Mesendoderm (in vitro differentiated cells): ENCODE measurements at regions not wholly inside any gene's neighbourhood (a gene's known extent, or its start where the extent isn't known, plus 50 kb on each side); places are given as distances from the start of the nearest gene placed in this dataset.
"Not testable (repeated sequence)": the region's sequence is repeated elsewhere in the genome, so short reads cannot be mapped to it uniquely, and the experiment has no call there.

Source experiments
- DNase-seq: peaks from one replicate; pipeline ENCODE4 v3.0.0; 2013
- H2AK5ac ChIP-seq: 2 replicates; pipeline ENCODE4 v1.6.1; 2013; ENCODE audit warnings: low read length, inconsistent platforms
- H2BK120ac ChIP-seq: 2 replicates; pipeline ENCODE4 v1.6.1; 2013; ENCODE audit warnings: low read depth, mild to moderate bottlenecking, low read length, moderate library complexity, mixed read lengths
- H2BK15ac ChIP-seq: replicated peaks from 2 replicates; pipeline ENCODE4 v1.6.1; 2013; ENCODE audit warnings: low read depth, mild to moderate bottlenecking, moderate library complexity
- H2BK5ac ChIP-seq: 2 replicates; pipeline ENCODE4 v1.6.1; 2013; ENCODE audit warnings: low read length, inconsistent platforms
- H3K18ac ChIP-seq: 2 replicates; pipeline ENCODE4 v1.6.1; 2013; ENCODE audit warnings: mild to moderate bottlenecking, low read length, mixed read lengths
- H3K23ac ChIP-seq: one replicate; pipeline ENCODE4 v1.6.1; 2013; ENCODE audit warnings: low read length
- H3K27ac ChIP-seq: 2 replicates; pipeline ENCODE4 v1.5.1; 2013; ENCODE audit warnings: low read depth, mild to moderate bottlenecking, inconsistent platforms, low read length, moderate library complexity
- H3K27me3 ChIP-seq: 2 replicates; pipeline ENCODE4 v1.6.1; 2013; ENCODE audit warnings: low read length, control low read depth, mild to moderate bottlenecking, inconsistent platforms; ENCODE audit not compliant: insufficient read depth, poor library complexity
- H3K36me3 ChIP-seq: 2 replicates; pipeline ENCODE4 v1.6.1; 2013; ENCODE audit warnings: low read length, inconsistent platforms; ENCODE audit not compliant: control insufficient read depth, insufficient read depth
- H3K4ac ChIP-seq: one replicate; pipeline ENCODE4 v1.6.1; 2013; ENCODE audit warnings: low read depth, mild to moderate bottlenecking, low read length, moderate library complexity
- H3K4me1 ChIP-seq: 2 replicates; pipeline ENCODE4 v1.6.1; 2013; ENCODE audit warnings: low read depth, low read length, inconsistent platforms; ENCODE audit not compliant: control insufficient read depth
- H3K4me2 ChIP-seq: 2 replicates; pipeline ENCODE4 v1.6.1; 2013; ENCODE audit warnings: low read length
- H3K4me3 ChIP-seq: 2 replicates; pipeline ENCODE4 v1.5.1; 2013; ENCODE audit warnings: mild to moderate bottlenecking, low read length
- H3K56ac ChIP-seq: one replicate; pipeline ENCODE4 v1.6.1; 2013; ENCODE audit warnings: low read length
- H3K79me1 ChIP-seq: 2 replicates; pipeline ENCODE4 v1.6.1; 2013; ENCODE audit warnings: low read length, inconsistent platforms
- H3K79me2 ChIP-seq: 2 replicates; pipeline ENCODE4 v1.6.1; 2013; ENCODE audit warnings: mild to moderate bottlenecking, low read length; ENCODE audit not compliant: control insufficient read depth, insufficient read depth
- H3K9ac ChIP-seq: 2 replicates; pipeline ENCODE4 v1.6.1; 2013; ENCODE audit warnings: low read length, inconsistent platforms
- H4K5ac ChIP-seq: one replicate; pipeline ENCODE4 v1.6.1; 2013; ENCODE audit warnings: low read length
- H4K8ac ChIP-seq: one replicate; pipeline ENCODE4 v1.6.1; 2013; ENCODE audit warnings: low read depth, mild to moderate bottlenecking, control low read depth, low read length, moderate library complexity
- WGBS: extraction: QIAGEN DNeasy Blood & Tissue Kit; methylation state at CpG from one replicate; pipeline ENCODE4 v1.1.7; 2013; ENCODE audit warnings: low lambda C conversion rate, missing lambda C conversion rate; ENCODE audit not compliant: insufficient coverage; ENCODE audit errors: extremely low coverage; 5-methylcytosine and 5-hydroxymethylcytosine counted together

DNA sequence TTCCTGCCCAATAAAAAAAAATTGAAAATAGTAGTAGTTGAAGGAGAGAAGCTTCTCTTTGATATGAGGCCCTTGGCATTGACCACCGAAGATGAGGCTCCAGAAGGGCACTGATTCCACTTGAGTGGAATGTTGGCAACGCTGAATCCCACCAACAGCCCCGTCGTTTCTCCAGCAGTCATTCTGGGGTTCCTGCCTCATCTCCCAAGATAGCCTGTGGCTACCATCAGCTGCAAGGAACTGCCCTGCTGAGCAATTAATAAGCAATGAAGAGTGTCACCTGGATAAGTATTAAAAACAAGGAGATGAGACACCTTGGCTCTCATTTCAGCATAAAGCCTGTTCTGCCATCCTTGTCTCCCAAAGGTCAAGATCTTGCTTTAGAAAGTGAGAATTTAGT is 144.1 kb downstream of the CSNK2A3 start:
- Histone ChIP-seq H2AK5ac (no peak overlapping the region), H3K4ac (no peak overlapping the region), H3K9ac (no peak overlapping the region), H3K18ac (no peak overlapping the region), H3K4me1 (no peaks in the 10 kb centered on the region), H3K79me2 (no peaks in the 10 kb centered on the region), H3K79me1 (no peaks in the 10 kb centered on the region), H2BK5ac (no peak overlapping the region), H3K4me2 (no peak overlapping the region), H4K5ac (no peak overlapping the region), H2BK15ac (no peak overlapping the region), H3K27me3 (no peaks in the 10 kb centered on the region), H3K4me3 (no peak overlapping the region), H2BK120ac (no peak overlapping the region), H3K23ac (no peak overlapping the region), H3K36me3 (no peaks in the 10 kb centered on the region), H4K8ac (no peak overlapping the region), H3K56ac (no peak overlapping the region), H3K27ac (no peak overlapping the region)
- WGBS, result no CpG with 5 or more reads among the region's 4 CpGs
- no peak for DNase-seq

DNA sequence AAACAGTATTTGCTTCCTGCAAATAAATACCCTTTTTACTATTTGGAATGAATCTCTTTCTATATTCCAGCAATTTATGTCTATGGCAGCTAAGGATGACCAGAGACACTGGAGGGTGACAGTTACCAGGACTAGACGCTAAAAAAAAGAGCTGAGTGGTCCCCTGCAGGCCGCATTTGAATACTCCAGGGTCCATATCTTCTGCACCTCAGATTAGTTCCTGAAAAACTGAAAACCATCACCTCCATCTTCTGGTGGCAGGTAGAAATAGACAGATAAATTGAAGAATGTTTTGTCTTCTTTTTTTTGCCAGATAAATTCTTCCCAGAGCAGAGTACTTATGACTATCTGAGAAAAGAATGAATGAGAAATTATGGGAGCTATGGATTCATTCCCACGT is 145.6 kb downstream of the CSNK2A3 start:
- Histone ChIP-seq H3K36me3 (no peaks in the 10 kb centered on the region), H3K4me1 (no peaks in the 10 kb centered on the region), H2BK120ac (no peak overlapping the region), H3K27me3 (no peaks in the 10 kb centered on the region), H4K5ac (no peak overlapping the region), H2AK5ac (no peak overlapping the region), H3K4ac (no peak overlapping the region), H3K4me3 (no peak overlapping the region), H4K8ac (no peak overlapping the region), H2BK15ac (no peak overlapping the region), H3K23ac (no peak overlapping the region), H3K4me2 (no peak overlapping the region), H3K79me1 (no peaks in the 10 kb centered on the region), H3K56ac (no peak overlapping the region), H3K27ac (no peak overlapping the region), H3K9ac (no peak overlapping the region), H3K79me2 (no peaks in the 10 kb centered on the region), H3K18ac (no peak overlapping the region), H2BK5ac (no peak overlapping the region)
- peak; percentile 38 for DNase-seq
- no CpG with 5 or more reads among the region's 3 CpGs for WGBS

DNA sequence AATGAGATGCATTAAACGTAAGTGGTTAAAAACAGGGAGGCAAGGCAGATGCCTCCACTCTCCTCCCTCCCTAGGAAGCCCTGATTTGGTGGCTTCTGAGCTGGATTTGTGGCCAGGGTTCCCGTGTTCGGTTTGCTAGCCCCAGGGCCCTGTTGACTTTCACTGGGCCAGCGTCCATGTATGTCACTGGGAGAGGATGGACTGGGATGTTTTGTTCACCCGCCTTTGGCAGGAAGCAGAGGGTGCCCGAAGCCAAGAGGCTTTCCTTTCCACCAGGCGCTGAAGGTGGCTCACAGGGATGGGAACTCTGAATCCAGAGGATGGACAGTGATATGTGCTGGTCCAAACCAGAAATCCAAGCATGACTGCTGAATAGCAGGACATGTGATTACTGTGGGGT is 146.6 kb downstream of the CSNK2A3 start:
- no peak overlapping the region for H3K4ac ChIP-seq
- H2AK5ac ChIP-seq, result no peak overlapping the region
- H2BK120ac ChIP-seq, result no peak overlapping the region

DNA sequence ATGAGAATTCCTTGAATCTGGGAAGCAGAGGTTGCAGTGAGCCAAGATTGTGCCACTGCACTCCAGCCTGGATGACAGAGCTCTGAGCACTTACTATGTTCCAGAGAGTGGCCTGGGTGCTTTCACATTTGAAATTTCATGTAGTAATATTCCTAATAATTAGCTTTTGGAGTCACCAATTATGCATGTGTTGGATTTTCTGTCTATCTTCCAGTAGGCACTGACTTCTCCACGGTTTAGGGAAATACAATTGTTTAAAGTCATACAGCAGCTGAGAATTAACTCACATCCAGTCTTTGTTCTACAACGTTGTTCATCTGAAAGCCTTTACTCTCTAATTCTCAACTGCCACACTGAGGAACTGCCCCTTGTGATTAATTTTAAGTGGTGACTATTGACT is 150.2 kb downstream of the CSNK2A3 start:
- Histone ChIP-seq H4K8ac (no peak overlapping the region), H3K9ac (no peak overlapping the region), H3K27me3 (no peaks in the 10 kb centered on the region), H3K23ac (no peak overlapping the region), H2BK5ac (no peak overlapping the region), H3K4ac (no peak overlapping the region), H3K36me3 (no peaks in the 10 kb centered on the region), H2BK120ac (no peak overlapping the region), H3K4me2 (no peak overlapping the region), H3K4me3 (no peak overlapping the region), H3K56ac (no peak overlapping the region), H3K18ac (no peak overlapping the region), H3K27ac (no peak overlapping the region), H3K79me2 (no peaks in the 10 kb centered on the region), H2AK5ac (no peak overlapping the region), H2BK15ac (no peak overlapping the region), H4K5ac (no peak overlapping the region), H3K4me1 (no peaks in the 10 kb centered on the region), H3K79me1 (no peaks in the 10 kb centered on the region)
- WGBS, result no CpG with 5 or more reads among the region's 2 CpGs
- DNase-seq, result no peak

More for the DNA sequence above, 146.6 kb downstream of the CSNK2A3 start:
- Histone ChIP-seq H3K27me3 (no peaks in the 10 kb centered on the region), H3K56ac (no peak overlapping the region), H3K36me3 (no peaks in the 10 kb centered on the region), H2BK5ac (no peak overlapping the region), H3K4me1 (no peaks in the 10 kb centered on the region), H3K79me1 (no peaks in the 10 kb centered on the region), H3K9ac (no peak overlapping the region), H3K79me2 (no peaks in the 10 kb centered on the region), H3K18ac (no peak overlapping the region), H4K5ac (no peak overlapping the region), H3K23ac (no peak overlapping the region), H3K4me2 (no peak overlapping the region), H2BK15ac (no peak overlapping the region), H3K27ac (no peak overlapping the region), H3K4me3 (no peak overlapping the region), H4K8ac (no peak overlapping the region)
- no peak for DNase-seq
- WGBS, result no CpG with 5 or more reads among the region's 7 CpGs

DNA sequence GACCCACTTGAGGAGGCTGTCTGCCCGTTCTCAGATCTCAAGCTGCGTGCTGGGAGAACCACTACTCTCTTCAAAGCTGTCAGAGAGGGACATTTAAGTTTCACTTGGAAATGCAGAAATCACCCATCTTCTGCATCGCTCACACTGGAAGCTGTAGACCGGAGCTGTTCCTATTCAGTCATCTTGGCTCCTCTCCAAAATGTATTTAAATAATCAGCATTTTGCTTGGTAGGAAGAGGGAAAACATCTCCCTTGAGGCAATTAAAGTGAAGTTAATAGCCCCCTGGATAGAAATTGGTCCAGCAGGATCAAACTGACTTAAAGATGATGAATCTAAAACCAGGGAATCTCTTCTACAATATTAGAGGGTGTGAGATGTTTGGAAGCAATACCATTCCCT is 151.7 kb downstream of the CSNK2A3 start:
- not testable (repeated sequence) for H3K36me3 ChIP-seq, H2BK15ac ChIP-seq, H2BK120ac ChIP-seq, DNase-seq, H3K27ac ChIP-seq, H2BK5ac ChIP-seq, H3K4me2 ChIP-seq, H3K18ac ChIP-seq, H3K4me1 ChIP-seq, H3K4ac ChIP-seq, H3K79me2 ChIP-seq, H3K9ac ChIP-seq, H3K79me1 ChIP-seq, H4K8ac ChIP-seq, H3K56ac ChIP-seq, H3K23ac ChIP-seq, H3K27me3 ChIP-seq, H4K5ac ChIP-seq, H2AK5ac ChIP-seq, H3K4me3 ChIP-seq
- no CpG with 5 or more reads among the region's 4 CpGs for WGBS

DNA sequence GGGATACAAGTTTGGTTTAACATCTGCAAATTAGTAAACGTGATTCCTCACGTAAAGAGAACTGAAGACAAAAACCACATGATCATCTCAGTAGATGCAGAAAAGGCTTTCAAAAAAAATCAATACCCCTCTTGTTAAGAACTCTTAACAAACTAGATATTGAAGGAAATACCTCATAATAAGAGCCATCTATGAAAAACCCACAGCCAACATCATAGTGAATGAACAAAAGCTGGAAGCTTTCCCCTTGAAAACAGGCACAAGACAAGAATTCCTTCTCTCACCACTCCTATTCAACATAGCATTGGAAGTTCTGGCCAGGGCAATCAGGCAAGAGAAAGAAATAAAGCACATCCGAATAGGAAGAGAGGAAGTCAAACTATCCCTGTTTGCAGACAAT is 160.5 kb downstream of the CSNK2A3 start:
- no peak overlapping the region for H3K4me3 ChIP-seq
- WGBS, result no CpG with 5 or more reads among the region's 3 CpGs
- H3K18ac ChIP-seq, result no peak overlapping the region
- H2AK5ac ChIP-seq, result no peak overlapping the region
- no peak overlapping the region for H3K4me2 ChIP-seq
- no peak overlapping the region for H3K27ac ChIP-seq
- H3K79me2 ChIP-seq, result no peaks in the 10 kb centered on the region
- no peak overlapping the region for H2BK15ac ChIP-seq
- no peak overlapping the region for H2BK120ac ChIP-seq
- no peaks in the 10 kb centered on the region for H3K27me3 ChIP-seq
- H4K5ac ChIP-seq, result no peak overlapping the region
- no peak overlapping the region for H4K8ac ChIP-seq
- no peak overlapping the region for H3K4ac ChIP-seq
- H3K23ac ChIP-seq, result no peak overlapping the region
- H3K9ac ChIP-seq, result no peak overlapping the region
- H3K79me1 ChIP-seq, result no peaks in the 10 kb centered on the region
- no peak overlapping the region for H3K56ac ChIP-seq
- no peaks in the 10 kb centered on the region for H3K36me3 ChIP-seq
- H2BK5ac ChIP-seq, result no peak overlapping the region
- no peak for DNase-seq
- no peaks in the 10 kb centered on the region for H3K4me1 ChIP-seq
